ENCODE measurements at regions not wholly inside any gene's neighbourhood (a gene's known extent, or its start where the extent isn't known, plus 50 kb on each side); places are given as distances from the start of the nearest gene placed in this dataset.

DNA sequence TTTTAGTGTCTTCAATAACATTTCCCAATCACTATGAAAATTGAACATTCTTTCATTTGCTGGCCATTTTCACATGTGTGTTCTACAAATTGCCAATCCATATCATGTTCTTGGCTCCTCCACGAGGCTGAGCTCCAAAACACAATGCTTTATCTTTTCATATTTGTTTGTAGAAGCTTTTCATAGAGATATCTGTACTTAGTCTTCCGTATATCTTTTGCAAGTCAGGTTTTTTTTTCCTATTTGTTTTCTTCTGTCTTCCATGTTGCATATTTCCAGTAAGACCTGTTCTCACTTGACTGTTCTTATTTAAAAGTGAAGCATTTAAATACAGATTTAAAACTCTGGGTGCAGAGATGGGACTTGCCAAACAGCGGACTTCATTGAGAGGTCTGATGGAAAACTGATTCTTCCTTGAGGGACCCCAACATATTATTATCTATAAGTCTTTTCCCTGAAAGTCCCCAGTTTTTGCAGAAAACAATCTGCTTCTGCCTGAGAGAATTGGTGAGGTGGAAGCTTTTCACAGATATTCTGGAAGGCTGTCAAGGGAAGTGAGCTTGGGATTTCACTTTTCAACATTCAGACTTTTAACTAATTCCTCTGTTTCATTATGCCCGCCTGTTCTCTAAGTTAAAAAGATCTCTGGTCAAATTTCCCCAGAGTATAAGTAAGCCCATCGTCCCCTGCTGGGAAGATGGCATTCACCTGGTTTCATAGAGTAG is 77.8 kb upstream of the KCNMB2 start:
- no peak overlapping the region for H3K27ac ChIP-seq (ENCODE audit: low read depth in 2 of 2, low read length in 2 of 2)

GRCh38 chr3:178459038-178459410 is 77.2 kb upstream of the KCNMB2 start:
- H3K27me3 ChIP-seq (ENCODE audit: control insufficient read depth in 2 of 2, insufficient read depth in 2 of 2, low read length in 2 of 2), result no peaks in the 10 kb centered on the region
- H3K9me3 ChIP-seq (ENCODE audit: control insufficient read depth in 2 of 2, low read length in 2 of 2), result no peaks in the 10 kb centered on the region
- no peak overlapping the region for H3K27ac ChIP-seq (ENCODE audit: low read depth in 2 of 2, low read length in 2 of 2)
- H3K9ac ChIP-seq (ENCODE audit: low read depth in 1 of 2, low read length in 2 of 2), result no peak overlapping the region
- no peak overlapping the region for H3K4me3 ChIP-seq (ENCODE audit: low read length in 2 of 2)
- H3K4me1 ChIP-seq (ENCODE audit: control insufficient read depth in 2 of 2, insufficient read depth in 2 of 2, low read length in 2 of 2), result no peaks in the 10 kb centered on the region
- H3K36me3 ChIP-seq (ENCODE audit: control insufficient read depth in 2 of 2, insufficient read depth in 2 of 2, low read length in 2 of 2), result no peaks in the 10 kb centered on the region

More for the DNA sequence above, 77.8 kb upstream of the KCNMB2 start:
- H3K4me1 ChIP-seq (ENCODE audit: control insufficient read depth in 2 of 2, insufficient read depth in 2 of 2, low read length in 2 of 2), result no peaks in the 10 kb centered on the region
- H3K9me3 ChIP-seq (ENCODE audit: control insufficient read depth in 2 of 2, low read length in 2 of 2), result no peaks in the 10 kb centered on the region
- H3K36me3 ChIP-seq (ENCODE audit: control insufficient read depth in 2 of 2, insufficient read depth in 2 of 2, low read length in 2 of 2), result no peaks in the 10 kb centered on the region
- H3K4me3 ChIP-seq (ENCODE audit: low read length in 2 of 2), result no peak overlapping the region
- no peak overlapping the region for H3K9ac ChIP-seq (ENCODE audit: low read depth in 1 of 2, low read length in 2 of 2)
- H3K27me3 ChIP-seq (ENCODE audit: control insufficient read depth in 2 of 2, insufficient read depth in 2 of 2, low read length in 2 of 2), result no peaks in the 10 kb centered on the region

GRCh38 chr3:178465260-178466180 is 70.7 kb upstream of the KCNMB2 start:
- no peak overlapping the region for H3K9ac ChIP-seq (ENCODE audit: low read depth in 1 of 2, low read length in 2 of 2)

GRCh38 chr3:178472941-178473340 is 63.3 kb upstream of the KCNMB2 start:
- no peaks in the 10 kb centered on the region for H3K9me3 ChIP-seq (ENCODE audit: control insufficient read depth in 2 of 2, low read length in 2 of 2)
- no peak overlapping the region for H3K9ac ChIP-seq (ENCODE audit: low read depth in 1 of 2, low read length in 2 of 2)
- no peaks in the 10 kb centered on the region for H3K36me3 ChIP-seq (ENCODE audit: control insufficient read depth in 2 of 2, insufficient read depth in 2 of 2, low read length in 2 of 2)
- no peak overlapping the region for H3K27ac ChIP-seq (ENCODE audit: low read depth in 2 of 2, low read length in 2 of 2)
- no peak overlapping the region for H3K4me3 ChIP-seq (ENCODE audit: low read length in 2 of 2)
- H3K4me1 ChIP-seq (ENCODE audit: control insufficient read depth in 2 of 2, insufficient read depth in 2 of 2, low read length in 2 of 2), result no peaks in the 10 kb centered on the region
- no peaks in the 10 kb centered on the region for H3K27me3 ChIP-seq (ENCODE audit: control insufficient read depth in 2 of 2, insufficient read depth in 2 of 2, low read length in 2 of 2)

More at GRCh38 chr3:178465260-178466180, 70.7 kb upstream of the KCNMB2 start:
- H3K4me1 ChIP-seq (ENCODE audit: control insufficient read depth in 2 of 2, insufficient read depth in 2 of 2, low read length in 2 of 2), result no peaks in the 10 kb centered on the region
- H3K4me3 ChIP-seq (ENCODE audit: low read length in 2 of 2), result no peak overlapping the region
- no peaks in the 10 kb centered on the region for H3K27me3 ChIP-seq (ENCODE audit: control insufficient read depth in 2 of 2, insufficient read depth in 2 of 2, low read length in 2 of 2)
- H3K27ac ChIP-seq (ENCODE audit: low read depth in 2 of 2, low read length in 2 of 2), result no peak overlapping the region
- H3K36me3 ChIP-seq (ENCODE audit: control insufficient read depth in 2 of 2, insufficient read depth in 2 of 2, low read length in 2 of 2), result no peaks in the 10 kb centered on the region
- no peaks in the 10 kb centered on the region for H3K9me3 ChIP-seq (ENCODE audit: control insufficient read depth in 2 of 2, low read length in 2 of 2)

DNA sequence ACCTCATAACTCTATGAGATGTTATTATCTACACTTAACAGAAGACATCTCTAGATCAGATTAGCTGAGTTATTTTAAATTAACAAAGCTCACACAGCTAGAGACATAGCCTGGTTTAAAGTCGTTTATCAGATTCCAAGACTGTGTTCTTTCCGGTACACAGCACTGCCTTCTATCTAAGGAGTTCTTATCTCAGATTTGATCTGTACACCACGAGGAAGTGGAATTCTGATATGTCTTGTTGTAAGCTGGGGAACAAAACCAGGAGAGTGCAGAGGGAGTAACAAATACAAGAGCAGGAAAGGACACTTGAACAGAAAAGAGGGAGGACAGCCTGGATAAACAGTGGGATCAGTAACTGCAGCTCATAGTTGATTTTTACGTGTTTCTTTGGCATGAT is 61.7 kb upstream of the KCNMB2 start:
- Histone ChIP-seq H3K9ac (ENCODE audit: low read depth in 1 of 2, low read length in 2 of 2) (no peak overlapping the region), H3K4me3 (ENCODE audit: low read length in 2 of 2) (no peak overlapping the region), H3K9me3 (ENCODE audit: control insufficient read depth in 2 of 2, low read length in 2 of 2) (no peaks in the 10 kb centered on the region), H3K27me3 (ENCODE audit: control insufficient read depth in 2 of 2, insufficient read depth in 2 of 2, low read length in 2 of 2) (no peaks in the 10 kb centered on the region), H3K4me1 (ENCODE audit: control insufficient read depth in 2 of 2, insufficient read depth in 2 of 2, low read length in 2 of 2) (no peaks in the 10 kb centered on the region), H3K27ac (ENCODE audit: low read depth in 2 of 2, low read length in 2 of 2) (no peak overlapping the region), H3K36me3 (ENCODE audit: control insufficient read depth in 2 of 2, insufficient read depth in 2 of 2, low read length in 2 of 2) (no peaks in the 10 kb centered on the region)

DNA sequence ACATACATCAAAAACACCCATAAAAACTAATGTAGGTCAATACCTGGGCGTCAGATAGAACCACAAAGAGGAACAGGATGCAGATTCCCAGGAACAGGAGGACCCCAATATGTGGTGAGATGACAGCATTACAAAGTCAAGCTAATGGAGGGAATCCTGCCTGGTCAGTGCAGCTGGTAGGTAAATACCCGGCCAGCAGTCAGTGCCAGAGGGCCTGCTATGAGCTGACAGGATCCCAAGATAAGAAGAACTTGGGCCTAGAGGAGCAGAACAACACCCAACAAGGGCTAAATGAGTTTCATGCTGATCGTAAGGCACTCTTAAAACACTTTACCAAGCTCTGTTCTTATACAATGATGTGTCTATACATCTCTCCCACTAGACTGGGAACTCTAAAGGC is 61.2 kb upstream of the KCNMB2 start:
- Histone ChIP-seq H3K9ac (ENCODE audit: low read depth in 1 of 2, low read length in 2 of 2) (no peak overlapping the region), H3K4me3 (ENCODE audit: low read length in 2 of 2) (no peak overlapping the region), H3K4me1 (ENCODE audit: control insufficient read depth in 2 of 2, insufficient read depth in 2 of 2, low read length in 2 of 2) (no peaks in the 10 kb centered on the region), H3K27me3 (ENCODE audit: control insufficient read depth in 2 of 2, insufficient read depth in 2 of 2, low read length in 2 of 2) (no peaks in the 10 kb centered on the region), H3K36me3 (ENCODE audit: control insufficient read depth in 2 of 2, insufficient read depth in 2 of 2, low read length in 2 of 2) (no peaks in the 10 kb centered on the region), H3K9me3 (ENCODE audit: control insufficient read depth in 2 of 2, low read length in 2 of 2) (no peaks in the 10 kb centered on the region), H3K27ac (ENCODE audit: low read depth in 2 of 2, low read length in 2 of 2) (no peak overlapping the region)

DNA sequence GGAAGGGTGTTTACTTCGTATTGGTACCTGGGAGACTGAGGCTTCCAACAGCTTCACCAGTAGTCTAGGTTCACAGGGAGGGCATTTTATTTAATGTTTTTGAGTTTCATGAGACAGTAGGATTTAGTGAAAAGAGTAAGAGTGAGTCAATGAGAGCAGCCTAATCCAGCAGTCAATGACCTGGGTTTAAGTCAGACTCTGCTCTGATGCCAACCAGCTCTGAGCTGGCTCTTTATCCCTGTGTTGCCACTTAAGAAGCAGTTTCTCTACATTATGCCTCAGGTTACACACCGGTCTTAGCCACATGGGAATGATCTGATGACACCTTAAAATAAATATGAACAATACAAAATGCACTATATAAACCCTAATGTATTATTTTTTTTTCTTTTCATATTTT is 59.4 kb upstream of the KCNMB2 start:
- Histone ChIP-seq H3K27ac (ENCODE audit: low read depth in 2 of 2, low read length in 2 of 2) (no peak overlapping the region), H3K9ac (ENCODE audit: low read depth in 1 of 2, low read length in 2 of 2) (no peak overlapping the region), H3K4me1 (ENCODE audit: control insufficient read depth in 2 of 2, insufficient read depth in 2 of 2, low read length in 2 of 2) (no peaks in the 10 kb centered on the region), H3K4me3 (ENCODE audit: low read length in 2 of 2) (no peak overlapping the region), H3K36me3 (ENCODE audit: control insufficient read depth in 2 of 2, insufficient read depth in 2 of 2, low read length in 2 of 2) (no peaks in the 10 kb centered on the region), H3K27me3 (ENCODE audit: control insufficient read depth in 2 of 2, insufficient read depth in 2 of 2, low read length in 2 of 2) (no peaks in the 10 kb centered on the region), H3K9me3 (ENCODE audit: control insufficient read depth in 2 of 2, low read length in 2 of 2) (no peaks in the 10 kb centered on the region)

GRCh38 chr3:178479446-178479845 is 56.8 kb upstream of the KCNMB2 start:
- Histone ChIP-seq H3K27ac (ENCODE audit: low read depth in 2 of 2, low read length in 2 of 2) (no peak overlapping the region), H3K4me3 (ENCODE audit: low read length in 2 of 2) (no peak overlapping the region), H3K9me3 (ENCODE audit: control insufficient read depth in 2 of 2, low read length in 2 of 2) (no peaks in the 10 kb centered on the region), H3K36me3 (ENCODE audit: control insufficient read depth in 2 of 2, insufficient read depth in 2 of 2, low read length in 2 of 2) (no peaks in the 10 kb centered on the region), H3K27me3 (ENCODE audit: control insufficient read depth in 2 of 2, insufficient read depth in 2 of 2, low read length in 2 of 2) (no peaks in the 10 kb centered on the region), H3K9ac (ENCODE audit: low read depth in 1 of 2, low read length in 2 of 2) (no peak overlapping the region), H3K4me1 (ENCODE audit: control insufficient read depth in 2 of 2, insufficient read depth in 2 of 2, low read length in 2 of 2) (no peaks in the 10 kb centered on the region)

- no peaks in the 10 kb centered on the region for H3K27me3 ChIP-seq (ENCODE audit: control insufficient read depth in 2 of 2, insufficient read depth in 2 of 2, low read length in 2 of 2)
- no peaks in the 10 kb centered on the region for H3K9me3 ChIP-seq (ENCODE audit: control insufficient read depth in 2 of 2, low read length in 2 of 2)
- H3K9ac ChIP-seq (ENCODE audit: low read depth in 1 of 2, low read length in 2 of 2), result no peak overlapping the region
- no peaks in the 10 kb centered on the region for H3K4me1 ChIP-seq (ENCODE audit: control insufficient read depth in 2 of 2, insufficient read depth in 2 of 2, low read length in 2 of 2)
- H3K4me3 ChIP-seq (ENCODE audit: low read length in 2 of 2), result no peak overlapping the region
- H3K27ac ChIP-seq (ENCODE audit: low read depth in 2 of 2, low read length in 2 of 2), result no peak overlapping the region
- H3K36me3 ChIP-seq (ENCODE audit: control insufficient read depth in 2 of 2, insufficient read depth in 2 of 2, low read length in 2 of 2), result no peaks in the 10 kb centered on the region
Measured at GRCh38 chr3:178479860-178480259, 56.4 kb upstream of the KCNMB2 start.

DNA sequence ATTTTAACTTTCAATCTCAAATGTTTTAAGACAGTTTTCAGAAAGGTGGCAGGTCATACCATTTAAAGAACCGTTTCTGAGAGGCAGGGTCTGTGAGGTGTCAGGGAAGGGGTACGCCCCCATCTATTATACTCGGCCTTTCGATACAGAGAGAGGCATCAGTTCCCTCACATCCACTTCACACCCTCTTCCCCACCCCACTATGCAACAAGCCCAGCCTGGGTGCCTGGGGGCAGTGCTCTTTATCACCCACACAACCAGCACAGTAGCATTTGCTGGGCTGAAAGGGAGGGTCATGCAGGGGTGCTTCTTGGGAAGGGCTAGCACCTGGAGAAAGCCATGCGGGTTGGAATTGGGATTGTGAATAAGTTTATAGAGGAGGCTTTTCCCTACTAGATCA is 56.0 kb upstream of the KCNMB2 start:
- no peaks in the 10 kb centered on the region for H3K9me3 ChIP-seq (ENCODE audit: control insufficient read depth in 2 of 2, low read length in 2 of 2)
- H3K4me1 ChIP-seq (ENCODE audit: control insufficient read depth in 2 of 2, insufficient read depth in 2 of 2, low read length in 2 of 2), result no peaks in the 10 kb centered on the region
- no peak overlapping the region for H3K4me3 ChIP-seq (ENCODE audit: low read length in 2 of 2)
- no peaks in the 10 kb centered on the region for H3K36me3 ChIP-seq (ENCODE audit: control insufficient read depth in 2 of 2, insufficient read depth in 2 of 2, low read length in 2 of 2)
- no peaks in the 10 kb centered on the region for H3K27me3 ChIP-seq (ENCODE audit: control insufficient read depth in 2 of 2, insufficient read depth in 2 of 2, low read length in 2 of 2)
- H3K27ac ChIP-seq (ENCODE audit: low read depth in 2 of 2, low read length in 2 of 2), result no peak overlapping the region
- H3K9ac ChIP-seq (ENCODE audit: low read depth in 1 of 2, low read length in 2 of 2), result no peak overlapping the region
